ENCODE measurements at regions not wholly inside any gene's neighbourhood (a gene's known extent, or its start where the extent isn't known, plus 50 kb on each side); places are given as distances from the start of the nearest gene placed in this dataset.

DNA sequence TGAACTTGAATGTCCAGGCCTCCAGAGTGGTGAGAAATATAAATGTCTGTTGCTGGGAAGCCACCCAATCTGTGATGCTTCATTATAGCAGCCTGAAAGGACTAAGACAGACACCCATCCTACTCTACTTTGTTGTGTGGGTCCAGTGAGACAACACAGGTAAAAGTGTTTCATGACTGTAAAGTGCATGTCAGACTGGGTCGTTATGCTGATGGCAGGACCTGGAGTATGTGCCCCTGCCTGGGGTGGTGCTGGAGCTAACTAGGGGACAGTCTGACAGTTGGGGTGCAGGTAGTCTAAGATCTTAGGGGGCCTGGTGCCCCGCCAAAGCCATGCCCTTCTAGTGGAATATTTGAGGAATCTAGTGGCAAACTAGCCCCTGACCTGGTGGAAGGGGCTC, 165.6 kb downstream of the TRIM29 start:
- no peaks in the 10 kb centered on the region for H3K4me1 ChIP-seq (ENCODE audit: insufficient read depth, low read length)
- H3K9me3 Mint-ChIP-seq, result no peaks in the 10 kb centered on the region
- no peak for DNase-seq
- no peak overlapping the region for H3K4me3 Mint-ChIP-seq
- H3K27me3 Mint-ChIP-seq, result peaks cover 18% of the 10 kb centered on the region
- peaks cover 5 to 6% of the 10 kb centered on the region in 2 experiments for H3K27me3 ChIP-seq (ENCODE audit: control insufficient read depth in 1 of 2, insufficient read depth in 2 of 2, low read length in 2 of 2)
- no peak overlapping the region for H3K27ac Mint-ChIP-seq
- peaks cover 0 to 13% of the 10 kb centered on the region in 2 experiments for H3K9me3 ChIP-seq (ENCODE audit: control insufficient read depth in 1 of 2, insufficient read depth in 1 of 2, low read length in 2 of 2)
- ATAC-seq (ENCODE audit: poor library complexity), result no peak
- H3K36me3 ChIP-seq (ENCODE audit: insufficient read depth, low read length), result no peaks in the 10 kb centered on the region
- ChIA-PET CTCF (no interaction called here), POLR2A (no interaction called here)
- TF ChIP-seq, protein P1, sequence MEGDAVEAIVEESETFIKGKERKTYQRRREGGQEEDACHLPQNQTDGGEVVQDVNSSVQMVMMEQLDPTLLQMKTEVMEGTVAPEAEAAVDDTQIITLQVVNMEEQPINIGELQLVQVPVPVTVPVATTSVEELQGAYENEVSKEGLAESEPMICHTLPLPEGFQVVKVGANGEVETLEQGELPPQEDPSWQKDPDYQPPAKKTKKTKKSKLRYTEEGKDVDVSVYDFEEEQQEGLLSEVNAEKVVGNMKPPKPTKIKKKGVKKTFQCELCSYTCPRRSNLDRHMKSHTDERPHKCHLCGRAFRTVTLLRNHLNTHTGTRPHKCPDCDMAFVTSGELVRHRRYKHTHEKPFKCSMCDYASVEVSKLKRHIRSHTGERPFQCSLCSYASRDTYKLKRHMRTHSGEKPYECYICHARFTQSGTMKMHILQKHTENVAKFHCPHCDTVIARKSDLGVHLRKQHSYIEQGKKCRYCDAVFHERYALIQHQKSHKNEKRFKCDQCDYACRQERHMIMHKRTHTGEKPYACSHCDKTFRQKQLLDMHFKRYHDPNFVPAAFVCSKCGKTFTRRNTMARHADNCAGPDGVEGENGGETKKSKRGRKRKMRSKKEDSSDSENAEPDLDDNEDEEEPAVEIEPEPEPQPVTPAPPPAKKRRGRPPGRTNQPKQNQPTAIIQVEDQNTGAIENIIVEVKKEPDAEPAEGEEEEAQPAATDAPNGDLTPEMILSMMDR (IDR thresholded peaks at IDR 0.05), result no peak
- intact Hi-C loops (cut with DNase I, micrococcal nuclease), result no loop called here
- no peaks in the 10 kb centered on the region for H3K4me1 Mint-ChIP-seq (ENCODE audit: low read depth)
- no peak overlapping the region for H3K27ac ChIP-seq (ENCODE audit: low read depth in 1 of 2, low read length in 2 of 2)
- no peak overlapping the region for H3K4me3 ChIP-seq (ENCODE audit: low read length)
- H3K36me3 Mint-ChIP-seq (ENCODE audit: low read depth), result no peaks in the 10 kb centered on the region

DNA sequence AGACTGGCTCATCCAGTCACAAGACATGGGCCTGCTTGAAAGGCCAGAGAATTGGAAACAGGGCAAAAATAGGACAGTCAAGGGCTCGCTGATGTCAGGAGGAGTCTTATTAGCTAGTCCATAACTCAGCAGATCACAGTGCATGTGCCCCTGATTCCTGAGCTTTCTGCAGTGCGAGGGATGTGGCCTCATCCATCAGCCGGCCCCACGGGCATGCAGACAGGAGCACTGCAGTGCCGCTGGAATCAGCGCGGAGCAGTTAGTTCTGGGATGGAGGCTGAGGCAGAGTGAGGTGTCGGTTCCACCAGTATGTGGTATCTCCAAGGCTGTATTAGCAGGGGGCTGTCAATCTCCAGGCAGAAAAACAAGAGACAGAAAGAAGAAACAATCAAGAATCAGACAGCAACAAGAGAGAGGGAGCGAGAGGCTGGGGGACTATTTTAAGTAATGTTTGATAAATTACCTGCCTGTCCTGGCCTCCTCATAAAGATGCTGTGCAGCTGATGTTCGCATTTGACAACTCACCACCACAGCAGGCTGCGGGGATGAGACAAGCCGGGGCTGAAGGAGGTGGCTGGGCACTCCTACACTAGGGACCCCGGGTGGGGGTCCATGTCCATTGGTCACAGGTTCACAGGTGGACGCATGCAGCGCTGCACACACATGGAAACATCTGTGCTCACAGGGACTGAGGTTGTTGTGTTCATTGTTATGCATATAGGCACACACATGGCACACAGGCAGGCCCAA, 167.2 kb downstream of the TRIM29 start:
- no peaks in the 10 kb centered on the region for H3K4me1 ChIP-seq (ENCODE audit: insufficient read depth, low read length)
- H3K36me3 ChIP-seq (ENCODE audit: insufficient read depth, low read length), result no peaks in the 10 kb centered on the region
- Mint-ChIP-seq H3K27me3 (peaks cover 12% of the 10 kb centered on the region), H3K27ac (no peak overlapping the region), H3K4me3 (no peak overlapping the region), H3K9me3 (no peaks in the 10 kb centered on the region), H3K36me3 (ENCODE audit: low read depth) (no peaks in the 10 kb centered on the region), H3K4me1 (ENCODE audit: low read depth) (no peaks in the 10 kb centered on the region)
- TF ChIP-seq, protein P1 (IDR thresholded peaks at IDR 0.05), result no peak
- H3K27ac ChIP-seq (ENCODE audit: low read depth in 1 of 2, low read length in 2 of 2), result no peak overlapping the region
- intact Hi-C loops (cut with DNase I, micrococcal nuclease), result no loop called here
- DNase-seq (no peak), ATAC-seq (ENCODE audit: poor library complexity) (no peak)
- H3K9me3 ChIP-seq (ENCODE audit: control insufficient read depth in 1 of 2, insufficient read depth in 1 of 2, low read length in 2 of 2), result peaks cover 0 to 9% of the 10 kb centered on the region in 2 experiments
- H3K27me3 ChIP-seq (ENCODE audit: control insufficient read depth in 1 of 2, insufficient read depth in 2 of 2, low read length in 2 of 2), result peaks cover 4 to 5% of the 10 kb centered on the region in 2 experiments
- ChIA-PET POLR2A (no interaction called here), CTCF (no interaction called here)
- no peak overlapping the region for H3K4me3 ChIP-seq (ENCODE audit: low read length)

DNA sequence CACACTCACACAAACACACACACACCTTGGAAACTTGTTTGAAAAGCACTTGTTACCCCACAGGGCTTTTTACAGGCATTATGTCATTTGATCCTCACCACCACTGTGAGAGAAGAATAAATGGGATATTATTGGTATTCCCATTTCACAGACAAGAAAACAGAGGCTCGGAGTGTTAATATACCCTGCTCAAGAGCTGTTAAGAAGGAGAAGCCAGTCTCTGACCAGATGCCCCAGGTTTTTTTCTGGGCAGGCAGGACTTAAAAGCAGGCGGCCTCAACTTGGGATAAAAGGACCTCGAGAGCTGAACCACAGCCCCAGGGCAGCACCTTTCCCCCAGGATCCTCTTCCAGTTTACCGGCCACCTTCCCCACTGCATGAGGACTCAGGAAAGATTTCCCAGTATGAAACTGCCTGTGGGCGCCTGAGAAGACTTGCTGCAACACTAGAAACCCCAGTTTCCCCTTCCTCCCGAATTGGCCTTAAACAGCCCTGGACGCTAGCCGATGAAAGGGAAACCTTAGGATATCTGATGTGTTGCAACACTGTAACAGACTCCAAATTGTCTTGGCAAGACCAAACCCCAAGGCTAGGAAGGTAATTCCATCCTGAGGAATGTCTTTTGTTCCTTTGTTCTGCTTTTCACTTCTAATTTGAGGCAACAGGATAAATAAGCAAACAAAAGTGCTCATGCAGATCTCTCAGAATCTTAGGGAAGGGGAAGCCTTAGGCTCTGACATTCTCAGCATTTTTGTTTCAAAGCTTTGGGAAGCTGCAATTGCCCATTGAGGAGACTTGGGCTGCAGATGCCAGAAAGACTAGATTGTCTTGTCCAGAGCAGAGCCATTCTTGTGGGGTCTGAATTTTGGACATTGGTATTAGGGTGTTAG, 173.5 kb downstream of the TRIM29 start:
- Mint-ChIP-seq H3K27me3 (peaks cover 23% of the 10 kb centered on the region), H3K36me3 (ENCODE audit: low read depth) (no peaks in the 10 kb centered on the region), H3K4me3 (no peak overlapping the region), H3K9me3 (no peaks in the 10 kb centered on the region), H3K27ac (no peak overlapping the region), H3K4me1 (ENCODE audit: low read depth) (no peaks in the 10 kb centered on the region)
- DNase-seq, result no peak
- Histone ChIP-seq H3K27ac (ENCODE audit: low read depth in 1 of 2, low read length in 2 of 2) (no peak overlapping the region), H3K27me3 (ENCODE audit: control insufficient read depth in 1 of 2, insufficient read depth in 2 of 2, low read length in 2 of 2) (peaks cover 0 to 6% of the 10 kb centered on the region in 2 experiments), H3K9me3 (ENCODE audit: control insufficient read depth in 1 of 2, insufficient read depth in 1 of 2, low read length in 2 of 2) (no peaks in the 10 kb centered on the region), H3K36me3 (ENCODE audit: insufficient read depth, low read length) (no peaks in the 10 kb centered on the region), H3K4me1 (ENCODE audit: insufficient read depth, low read length) (no peaks in the 10 kb centered on the region), H3K4me3 (ENCODE audit: low read length) (no peak overlapping the region)
- POLR2A ChIA-PET, result no interaction called here
- intact Hi-C loops (cut with DNase I, micrococcal nuclease), result no loop called here
- CTCF ChIA-PET, result no interaction called here
- TF ChIP-seq, protein P1 (IDR thresholded peaks at IDR 0.05), result no peak
- no peak for ATAC-seq (ENCODE audit: poor library complexity)
